Loucy (cell line): ENCODE measurements at regions not wholly inside any gene's neighbourhood (a gene's known extent, or its start where the extent isn't known, plus 50 kb on each side); places are given as distances from the start of the nearest gene placed in this dataset.

Experiments
- CTCF ChIP-seq: fragments of 200-600 bp; sonication (generic); conservative IDR thresholded peaks from 2 replicates; pipeline ENCODE4 v1.5.1; 2014; ENCODE audit warnings: mild to moderate bottlenecking, antibody characterized with exemption, low read length
- EZH2phosphoT487 ChIP-seq: fragments of 200-600 bp; IDR thresholded peaks from 2 replicates; pipeline ENCODE4 v1.6.1; 2018; ENCODE audit warnings: antibody characterized with exemption, mild to moderate bottlenecking, moderate library complexity, borderline replicate concordance

- TF ChIP-seq CTCF: no peak
- no peak for TF ChIP-seq EZH2phosphoT487
These were observed 1370.6 kb upstream of the AGA start for GRCh38 chr4:178812866-178813265.
